ENCODE measurements at regions not wholly inside any gene's neighbourhood (a gene's known extent, or its start where the extent isn't known, plus 50 kb on each side); places are given as distances from the start of the nearest gene placed in this dataset.

DNA sequence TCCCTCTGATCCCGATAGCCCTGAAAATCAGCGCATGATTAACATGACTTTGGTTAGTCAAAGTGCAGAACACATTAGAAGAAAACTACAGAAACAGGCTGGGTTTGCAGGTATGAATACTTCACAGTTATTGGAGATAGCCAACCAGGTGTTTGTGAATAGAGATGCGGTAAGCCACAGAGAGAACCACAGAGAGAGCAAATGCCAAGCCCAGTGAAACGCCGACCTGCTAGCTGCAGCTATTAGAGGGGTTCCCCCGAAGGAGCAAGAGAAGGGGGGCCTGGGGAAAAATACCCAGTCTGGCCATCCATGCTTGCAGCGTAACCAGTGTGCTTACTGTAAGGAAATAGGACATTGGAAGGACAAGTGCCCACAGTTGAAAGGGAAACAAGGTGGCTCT, 523.9 kb upstream of the CNTN3 start:
- Histone ChIP-seq H2BK120ac (ENCODE audit: low read depth, low read length) (no peak overlapping the region), H4K5ac (ENCODE audit: low read depth, low read length) (no peak overlapping the region), H3K56ac (ENCODE audit: extremely low read depth, insufficient read depth, low read length) (no peak overlapping the region), H4K20me1 (ENCODE audit: insufficient read depth, low read length) (no peaks in the 10 kb centered on the region), H4K8ac (ENCODE audit: low read depth in 2 of 2, low read length in 2 of 2) (no peak overlapping the region), H3K23ac (ENCODE audit: low read depth, low read length) (no peak overlapping the region), H2AK9ac (replicated peaks; ENCODE audit: low read depth, low read length, poor library complexity) (no peak overlapping the region), H4K91ac (ENCODE audit: insufficient read depth, low read depth, low read length) (no peak overlapping the region), H3K14ac (replicated peaks; ENCODE audit: low read depth, low read length) (no peak overlapping the region), H2BK5ac (ENCODE audit: low read depth, low read length, poor library complexity, severe bottlenecking) (no peak overlapping the region), H2AFZ (replicated peaks; ENCODE audit: low read length, poor library complexity) (no peak overlapping the region), H3K9me1 (ENCODE audit: insufficient read depth, low read length) (no peaks in the 10 kb centered on the region), H2BK20ac (ENCODE audit: low read depth, low read length) (no peak overlapping the region), H3K36me3 (ENCODE audit: control insufficient read depth, insufficient read depth, low read length) (no peaks in the 10 kb centered on the region), H3K27me3 (ENCODE audit: control insufficient read depth, insufficient read depth, low read length) (no peaks in the 10 kb centered on the region), H3K4ac (ENCODE audit: low read depth, low read length) (no peak overlapping the region), H2BK15ac (ENCODE audit: low read depth, low read length) (no peak overlapping the region), H3K4me3 (ENCODE audit: insufficient read depth, low read depth, low read length) (no peak overlapping the region), H3K4me2 (ENCODE audit: low read depth, low read length) (no peak overlapping the region), H2AK5ac (ENCODE audit: low read depth, low read length) (no peak overlapping the region), H3K79me1 (ENCODE audit: low read depth in 1 of 2, low read length in 2 of 2) (no peaks in the 10 kb centered on the region), H3K9me3 (ENCODE audit: control insufficient read depth, insufficient read depth, low read length) (peaks cover 9% of the 10 kb centered on the region; the same call in 1 of the 2 replicates), H3K18ac (ENCODE audit: low read depth, low read length) (no peak overlapping the region), H3K9ac (ENCODE audit: low read depth, low read length) (no peak overlapping the region), H3K4me1 (ENCODE audit: control insufficient read depth, insufficient read depth, low read length) (no peaks in the 10 kb centered on the region), H3K27ac (ENCODE audit: insufficient read depth, low read length) (no peak overlapping the region)
- intact Hi-C loops (cut with micrococcal nuclease) = no loop called here
- POLR2A ChIA-PET (ENCODE audit: unreplicated experiment) = no interaction called here
- dilution Hi-C loops (cut with HindIII; ENCODE audit: low sequenced_read_pairs, unreplicated experiment) = no loop called here
- DNase-seq (no peak), ATAC-seq (ENCODE audit: low read depth) (no peak)
- BruUV-seq (replicated peaks) = no TSS peak
- TF ChIP-seq, protein P1, sequence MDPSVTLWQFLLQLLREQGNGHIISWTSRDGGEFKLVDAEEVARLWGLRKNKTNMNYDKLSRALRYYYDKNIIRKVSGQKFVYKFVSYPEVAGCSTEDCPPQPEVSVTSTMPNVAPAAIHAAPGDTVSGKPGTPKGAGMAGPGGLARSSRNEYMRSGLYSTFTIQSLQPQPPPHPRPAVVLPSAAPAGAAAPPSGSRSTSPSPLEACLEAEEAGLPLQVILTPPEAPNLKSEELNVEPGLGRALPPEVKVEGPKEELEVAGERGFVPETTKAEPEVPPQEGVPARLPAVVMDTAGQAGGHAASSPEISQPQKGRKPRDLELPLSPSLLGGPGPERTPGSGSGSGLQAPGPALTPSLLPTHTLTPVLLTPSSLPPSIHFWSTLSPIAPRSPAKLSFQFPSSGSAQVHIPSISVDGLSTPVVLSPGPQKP (IDR thresholded peaks at IDR 0.05; ENCODE audit: borderline replicate concordance, low read depth, low read length) = no peak
- TF ChIP-seq POLR2A (IDR thresholded peaks at IDR 0.05; ENCODE audit: low read depth, low read length) = no peak
- TF ChIP-seq MAZ (IDR thresholded peaks at IDR 0.05; ENCODE audit: borderline replicate concordance, low read depth, low read length) = no peak
- TF ChIP-seq FOS (IDR thresholded peaks at IDR 0.05; ENCODE audit: low read depth, low read length) = no peak
- TF ChIP-seq SMC3 (IDR thresholded peaks at IDR 0.05; ENCODE audit: low read depth, low read length) = no peak
- no peak for TF ChIP-seq NFE2L2 (IDR thresholded peaks at IDR 0.05; ENCODE audit: low read depth, low read length)
- TF ChIP-seq CEBPB (IDR thresholded peaks at IDR 0.05; ENCODE audit: low read depth, low read length) = no peak
- TF ChIP-seq CHD1 (IDR thresholded peaks at IDR 0.05; ENCODE audit: low read depth, low read length) = no peak
- TF ChIP-seq RFX5 (IDR thresholded peaks at IDR 0.05; ENCODE audit: low read depth, low read length) = no peak
- no peak for TF ChIP-seq RAD21 (IDR thresholded peaks at IDR 0.05; ENCODE audit: low read length)
- TF ChIP-seq MAFK (IDR thresholded peaks at IDR 0.05; ENCODE audit: low read depth, low read length) = no peak
- TF ChIP-seq MXI1 (IDR thresholded peaks at IDR 0.05; ENCODE audit: borderline replicate concordance, low read depth, low read length) = no peak
- TF ChIP-seq, protein P2, sequence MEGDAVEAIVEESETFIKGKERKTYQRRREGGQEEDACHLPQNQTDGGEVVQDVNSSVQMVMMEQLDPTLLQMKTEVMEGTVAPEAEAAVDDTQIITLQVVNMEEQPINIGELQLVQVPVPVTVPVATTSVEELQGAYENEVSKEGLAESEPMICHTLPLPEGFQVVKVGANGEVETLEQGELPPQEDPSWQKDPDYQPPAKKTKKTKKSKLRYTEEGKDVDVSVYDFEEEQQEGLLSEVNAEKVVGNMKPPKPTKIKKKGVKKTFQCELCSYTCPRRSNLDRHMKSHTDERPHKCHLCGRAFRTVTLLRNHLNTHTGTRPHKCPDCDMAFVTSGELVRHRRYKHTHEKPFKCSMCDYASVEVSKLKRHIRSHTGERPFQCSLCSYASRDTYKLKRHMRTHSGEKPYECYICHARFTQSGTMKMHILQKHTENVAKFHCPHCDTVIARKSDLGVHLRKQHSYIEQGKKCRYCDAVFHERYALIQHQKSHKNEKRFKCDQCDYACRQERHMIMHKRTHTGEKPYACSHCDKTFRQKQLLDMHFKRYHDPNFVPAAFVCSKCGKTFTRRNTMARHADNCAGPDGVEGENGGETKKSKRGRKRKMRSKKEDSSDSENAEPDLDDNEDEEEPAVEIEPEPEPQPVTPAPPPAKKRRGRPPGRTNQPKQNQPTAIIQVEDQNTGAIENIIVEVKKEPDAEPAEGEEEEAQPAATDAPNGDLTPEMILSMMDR (conservative IDR thresholded peaks at IDR 0.05; ENCODE audit: low read depth, low read length) = no peak
- TF ChIP-seq BHLHE40 (IDR thresholded peaks at IDR 0.05; ENCODE audit: low read depth, low read length) = no peak
- TF ChIP-seq, protein P3, sequence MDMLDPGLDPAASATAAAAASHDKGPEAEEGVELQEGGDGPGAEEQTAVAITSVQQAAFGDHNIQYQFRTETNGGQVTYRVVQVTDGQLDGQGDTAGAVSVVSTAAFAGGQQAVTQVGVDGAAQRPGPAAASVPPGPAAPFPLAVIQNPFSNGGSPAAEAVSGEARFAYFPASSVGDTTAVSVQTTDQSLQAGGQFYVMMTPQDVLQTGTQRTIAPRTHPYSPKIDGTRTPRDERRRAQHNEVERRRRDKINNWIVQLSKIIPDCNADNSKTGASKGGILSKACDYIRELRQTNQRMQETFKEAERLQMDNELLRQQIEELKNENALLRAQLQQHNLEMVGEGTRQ (IDR thresholded peaks at IDR 0.05; ENCODE audit: low read depth, low read length) = no peak
- TF ChIP-seq RCOR1 (IDR thresholded peaks at IDR 0.05; ENCODE audit: insufficient replicate concordance, low read length) = no peak
- CTCF ChIA-PET = no interaction called here
- in situ Hi-C loops (cut with MboI; ENCODE audit: low sequenced_read_pairs) = no loop called here
- 29% methylated on average over 2 of the region's 7 CpGs; no CpG with 5 or more reads in 1 of the 2 experiments for WGBS, 2 experiments (ENCODE audit: extremely low coverage in 2 of 2, insufficient read length in 1 of 2)

All from IMR-90 (cell line).